Mesodermal cell (in vitro differentiated cells): ENCODE measurements at regions not wholly inside any gene's neighbourhood (a gene's known extent, or its start where the extent isn't known, plus 50 kb on each side); places are given as distances from the start of the nearest gene placed in this dataset.
"Not testable (repeated sequence)": the region's sequence is repeated elsewhere in the genome, so short reads cannot be mapped to it uniquely, and the experiment has no call there.

Experiments
- H3K27ac ChIP-seq: 2 replicates; pipeline ENCODE4 v1.7.0; 2013; ENCODE audit warnings: mild to moderate bottlenecking, low read depth, low read length, moderate library complexity; ENCODE audit not compliant: severe bottlenecking
- H3K36me3 ChIP-seq: 2 replicates; pipeline ENCODE4 v1.7.1; 2013; ENCODE audit warnings: mild to moderate bottlenecking, low read length, moderate library complexity; ENCODE audit not compliant: control insufficient read depth, insufficient read depth
- H3K4me1 ChIP-seq: one replicate; pipeline ENCODE4 v1.7.1; 2013; ENCODE audit warnings: mild to moderate bottlenecking, low read length; ENCODE audit not compliant: insufficient read depth, control insufficient read depth, poor library complexity, severe bottlenecking
- H3K4me3 ChIP-seq: 2 replicates; pipeline ENCODE4 v1.7.0; 2013; ENCODE audit warnings: low read length, control low read depth, mild to moderate bottlenecking; ENCODE audit not compliant: insufficient read depth, poor library complexity, severe bottlenecking; ENCODE audit errors: extremely low read depth
- H3K9me3 ChIP-seq: 2 replicates; pipeline ENCODE4 v1.7.1; 2013; ENCODE audit warnings: mild to moderate bottlenecking, low read length, moderate library complexity; ENCODE audit not compliant: control insufficient read depth
- WGBS, 2 experiments: methylation state at CpG; one replicate each; pipeline ENCODE4 v1.1.5; 2013; ENCODE audit warnings: missing lambda C conversion rate in 2 of 2; ENCODE audit not compliant: insufficient coverage in 2 of 2; 5-methylcytosine and 5-hydroxymethylcytosine counted together

DNA sequence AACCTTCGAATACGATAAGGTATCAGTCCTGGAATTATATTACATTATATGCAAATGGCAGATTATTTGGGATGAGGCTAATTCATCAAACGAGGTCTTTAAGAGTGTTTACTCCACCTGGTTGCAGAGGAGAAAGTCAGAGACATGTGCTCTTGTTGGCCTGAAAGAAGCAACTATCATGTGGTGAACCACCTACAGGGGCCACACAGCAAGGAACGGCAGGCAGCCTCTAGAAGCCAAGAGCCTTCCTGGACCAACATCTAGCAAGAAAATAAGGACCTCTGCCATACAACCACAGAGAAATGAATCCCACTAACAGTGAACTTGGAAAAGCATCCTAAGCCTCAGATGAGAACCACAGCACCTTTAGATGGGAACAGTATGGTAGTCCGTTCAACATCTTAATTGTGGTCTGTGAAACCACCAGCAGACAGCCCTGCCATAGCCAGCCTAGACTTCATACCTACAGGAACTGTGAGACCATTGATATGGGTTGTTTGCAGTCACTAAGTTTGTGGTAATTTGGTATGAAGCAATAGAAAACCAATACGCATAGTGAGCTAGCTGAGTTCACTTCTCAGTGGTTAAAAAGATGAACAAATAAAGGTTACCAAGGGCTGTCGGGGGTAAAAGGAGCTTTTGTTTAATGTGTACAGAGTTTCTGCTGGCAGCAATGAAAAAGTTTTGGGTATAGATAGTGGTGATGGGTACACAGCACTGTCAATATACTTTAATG lies 345.7 kb upstream of the RUNX1 start:
- H3K36me3 ChIP-seq, result no peaks in the 10 kb centered on the region
- no peak overlapping the region for H3K4me3 ChIP-seq
- H3K27ac ChIP-seq, result no peak overlapping the region
- WGBS, 2 experiments, result 94% methylated on average over 4 of the region's 7 CpGs
- peaks cover 15% of the 10 kb centered on the region for H3K4me1 ChIP-seq
- H3K9me3 ChIP-seq, result no peaks in the 10 kb centered on the region

GRCh38 chr21:35394049-35394448 lies 344.9 kb upstream of the RUNX1 start:
- Histone ChIP-seq H3K9me3 (no peaks in the 10 kb centered on the region), H3K36me3 (no peaks in the 10 kb centered on the region), H3K4me1 (peaks cover 13% of the 10 kb centered on the region), H3K4me3 (no peak overlapping the region), H3K27ac (no peak overlapping the region)
- WGBS, 2 experiments, result no CpG with 5 or more reads among the region's 1 CpG

- H3K9me3 ChIP-seq, result no peaks in the 10 kb centered on the region
- no peaks in the 10 kb centered on the region for H3K4me1 ChIP-seq
- no peak overlapping the region for H3K4me3 ChIP-seq
- 93% methylated on average over 2 of the region's 5 CpGs; no CpG with 5 or more reads in 1 of the 2 experiments for WGBS, 2 experiments
- H3K27ac ChIP-seq, result no peak overlapping the region
- H3K36me3 ChIP-seq, result no peaks in the 10 kb centered on the region
Measured at GRCh38 chr21:35390013-35390776, 341.1 kb upstream of the RUNX1 start.

GRCh38 chr21:35386491-35387079 lies 337.5 kb upstream of the RUNX1 start:
- no peak overlapping the region for H3K27ac ChIP-seq
- 80 to 98% methylated on average over 2 to 4 of the region's 4 CpGs for WGBS, 2 experiments
- peaks cover 7% of the 10 kb centered on the region for H3K4me1 ChIP-seq
- H3K4me3 ChIP-seq, result no peak overlapping the region
- H3K9me3 ChIP-seq, result no peaks in the 10 kb centered on the region
- no peaks in the 10 kb centered on the region for H3K36me3 ChIP-seq

- H3K4me1 ChIP-seq, result peaks cover 7% of the 10 kb centered on the region
- no peak overlapping the region for H3K4me3 ChIP-seq
- H3K27ac ChIP-seq, result no peak overlapping the region
- H3K36me3 ChIP-seq, result no peaks in the 10 kb centered on the region
- H3K9me3 ChIP-seq, result no peaks in the 10 kb centered on the region
- WGBS, 2 experiments, result 88 to 100% methylated on average over 2 of the region's 2 CpGs
Measured at GRCh38 chr21:35384375-35384774, 335.3 kb upstream of the RUNX1 start.

DNA sequence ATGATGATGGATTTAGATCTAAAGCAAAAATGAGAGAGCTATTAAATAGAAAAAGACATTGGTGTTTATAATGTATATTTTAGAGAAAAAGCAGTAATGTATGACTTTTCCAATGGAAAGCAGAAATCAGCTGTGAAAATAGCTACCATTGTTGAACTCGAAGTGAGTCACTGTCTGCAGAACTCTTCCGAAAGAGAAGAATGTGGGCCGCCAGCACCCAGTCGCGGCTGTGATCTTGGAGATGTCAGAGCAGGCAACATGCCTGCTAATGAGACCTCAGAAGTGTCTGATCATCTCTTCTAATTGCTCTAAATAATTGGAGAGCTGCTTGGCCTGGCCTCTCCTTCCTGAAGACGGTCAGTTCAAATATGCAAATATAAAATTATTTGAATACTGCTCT lies 333.6 kb upstream of the RUNX1 start:
- Histone ChIP-seq H3K36me3 (no peaks in the 10 kb centered on the region), H3K4me1 (peaks cover 11% of the 10 kb centered on the region), H3K27ac (no peak overlapping the region), H3K4me3 (no peak overlapping the region), H3K9me3 (no peaks in the 10 kb centered on the region)
- WGBS, 2 experiments, result 74 to 77% methylated on average over 5 of the region's 6 CpGs

DNA sequence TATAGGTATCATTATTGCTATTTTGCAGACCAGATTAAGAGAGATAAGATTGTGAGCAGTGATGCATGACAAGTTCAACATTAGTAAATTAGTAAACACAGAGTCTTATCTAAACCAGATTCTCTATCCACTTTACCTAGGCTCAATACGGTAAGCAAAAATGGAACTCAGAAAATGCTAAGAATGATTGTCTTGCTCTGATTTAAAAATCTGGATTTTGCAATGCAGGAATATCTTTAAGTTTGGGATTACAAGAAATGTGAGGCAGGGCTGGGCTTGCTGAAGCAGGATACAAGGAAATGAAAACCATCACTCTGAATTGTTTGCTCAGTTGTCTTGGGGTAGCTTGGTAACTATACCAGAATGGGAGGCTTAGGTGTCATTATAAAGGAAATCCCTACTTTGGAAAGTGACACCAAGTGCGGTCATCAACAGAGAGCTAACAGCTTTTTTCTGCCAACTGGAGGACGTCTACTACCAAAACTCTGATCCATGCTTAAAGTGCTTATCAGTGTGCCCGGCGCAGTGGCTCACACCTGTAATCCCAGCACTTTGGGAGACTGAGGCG lies 332.7 kb upstream of the RUNX1 start:
- WGBS, 2 experiments, result 66 to 76% methylated on average over 5 of the region's 6 CpGs
- Histone ChIP-seq H3K4me3 (no peak overlapping the region), H3K27ac (no peak overlapping the region), H3K4me1 (peaks cover 11% of the 10 kb centered on the region), H3K36me3 (no peaks in the 10 kb centered on the region), H3K9me3 (no peaks in the 10 kb centered on the region)

DNA sequence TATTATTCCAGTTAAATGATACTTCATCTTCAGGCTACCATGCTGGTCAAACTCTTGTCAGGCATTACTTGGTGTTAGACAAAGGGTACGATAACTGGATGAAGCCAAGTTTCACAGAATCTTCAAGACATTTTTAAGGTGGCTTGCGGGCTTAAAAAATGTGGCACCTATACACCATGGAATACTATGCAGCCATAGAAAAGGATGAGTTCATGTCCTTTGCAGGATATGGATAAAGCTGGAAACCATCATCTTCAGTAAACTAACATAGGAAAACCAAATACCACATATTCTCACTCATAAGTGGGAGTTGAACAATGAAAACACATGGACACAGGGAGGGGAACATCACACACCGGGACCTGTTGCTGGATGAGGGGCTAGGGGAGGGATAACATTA lies 331.2 kb upstream of the RUNX1 start:
- 100% methylated on average over 3 of the region's 3 CpGs; no CpG with 5 or more reads in 1 of the 2 experiments for WGBS, 2 experiments
- not testable (repeated sequence) for H3K36me3 ChIP-seq, H3K9me3 ChIP-seq, H3K4me3 ChIP-seq, H3K27ac ChIP-seq
- peaks cover 14% of the 10 kb centered on the region for H3K4me1 ChIP-seq

- Histone ChIP-seq H3K27ac (no peak overlapping the region), H3K36me3 (no peaks in the 10 kb centered on the region), H3K4me3 (no peak overlapping the region), H3K4me1 (peaks cover 25% of the 10 kb centered on the region), H3K9me3 (no peaks in the 10 kb centered on the region)
- WGBS, 2 experiments, result 71 to 80% methylated on average over 1 of the region's 1 CpG
Measured at GRCh38 chr21:35378881-35379280, 329.8 kb upstream of the RUNX1 start.

GRCh38 chr21:35377505-35378090 lies 328.5 kb upstream of the RUNX1 start:
- Histone ChIP-seq H3K27ac (no peak overlapping the region), H3K36me3 (no peaks in the 10 kb centered on the region), H3K4me1 (peaks cover 22% of the 10 kb centered on the region), H3K4me3 (no peak overlapping the region), H3K9me3 (no peaks in the 10 kb centered on the region)
- 82 to 91% methylated on average over 5 of the region's 7 CpGs for WGBS, 2 experiments
